ENCODE measurements at regions not wholly inside any gene's neighbourhood (a gene's known extent, or its start where the extent isn't known, plus 50 kb on each side); places are given as distances from the start of the nearest gene placed in this dataset.

DNA sequence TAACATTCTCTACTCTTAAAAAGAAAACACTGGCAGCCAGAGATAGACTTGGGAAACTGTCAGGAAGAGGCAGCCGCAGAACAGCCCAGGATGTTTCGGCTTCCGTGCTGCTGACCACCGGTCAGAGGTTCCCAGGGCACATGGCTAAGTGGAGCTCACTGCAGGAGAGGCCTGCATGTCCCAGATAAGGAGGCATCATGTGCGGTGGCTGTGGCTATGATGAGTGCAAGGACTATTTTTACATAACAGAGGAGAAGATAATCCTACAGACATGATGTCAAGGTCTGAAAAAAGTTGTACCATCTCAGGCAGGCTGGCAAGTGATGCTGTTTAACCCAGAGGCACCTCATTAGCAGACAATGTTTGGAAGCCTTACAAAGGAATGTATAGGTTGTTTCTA lies 252.3 kb downstream of the CYRIA start:
- TF ChIP-seq CTCF (IDR thresholded peaks at IDR 0.05; ENCODE audit: low read depth, low read length): no peak
- H3K4me3 ChIP-seq (ENCODE audit: low read depth, low read length): no peak overlapping the region
- H3K27me3 ChIP-seq (ENCODE audit: insufficient read depth, low read depth, severe bottlenecking): no peaks in the 10 kb centered on the region
- peaks cover 4% of the 10 kb centered on the region for H3K9me3 ChIP-seq (ENCODE audit: severe bottlenecking)
- H3K27ac ChIP-seq: no peak overlapping the region
- no peaks in the 10 kb centered on the region for H3K36me3 ChIP-seq
- no peak for DNase-seq

DNA sequence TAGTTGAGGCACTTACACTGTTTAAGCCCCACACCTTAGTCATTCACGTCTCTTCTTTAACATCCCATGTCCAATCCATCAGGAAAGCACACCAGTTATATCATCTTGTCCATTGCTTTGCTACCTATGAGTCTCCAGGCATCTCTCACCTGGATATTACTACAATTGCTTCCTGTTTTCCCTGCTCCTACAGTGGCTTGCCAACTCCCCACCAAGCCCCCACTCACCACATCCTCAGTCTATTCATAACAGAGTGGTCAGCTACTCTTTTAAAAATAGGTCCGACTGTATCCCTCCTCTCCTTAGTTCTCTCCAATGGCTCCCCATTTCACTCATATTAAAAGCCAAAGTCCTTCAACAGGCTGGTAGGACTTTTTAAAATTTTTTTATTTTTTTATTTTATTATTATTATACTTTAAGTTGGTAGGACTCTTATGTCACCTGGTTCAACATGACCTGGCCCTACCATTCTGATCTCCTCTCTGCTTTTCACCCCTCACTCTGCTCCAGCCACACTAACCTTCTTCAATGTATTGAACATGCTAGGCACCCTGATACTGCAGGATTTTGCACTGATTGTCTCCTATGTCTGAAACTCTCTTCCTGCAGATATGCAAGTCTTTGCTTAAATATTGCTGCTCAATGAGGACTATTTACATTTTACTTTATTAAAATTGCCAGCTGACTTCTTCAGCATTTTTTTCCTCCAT lies 253.2 kb downstream of the CYRIA start:
- no peak for TF ChIP-seq CTCF (IDR thresholded peaks at IDR 0.05; ENCODE audit: low read depth, low read length)
- H3K4me3 ChIP-seq (ENCODE audit: low read depth, low read length): no peak overlapping the region
- peaks cover 4% of the 10 kb centered on the region for H3K9me3 ChIP-seq (ENCODE audit: severe bottlenecking)
- no peak overlapping the region for H3K27ac ChIP-seq
- no peak for DNase-seq
- no peaks in the 10 kb centered on the region for H3K36me3 ChIP-seq
- H3K27me3 ChIP-seq (ENCODE audit: insufficient read depth, low read depth, severe bottlenecking): no peaks in the 10 kb centered on the region

DNA sequence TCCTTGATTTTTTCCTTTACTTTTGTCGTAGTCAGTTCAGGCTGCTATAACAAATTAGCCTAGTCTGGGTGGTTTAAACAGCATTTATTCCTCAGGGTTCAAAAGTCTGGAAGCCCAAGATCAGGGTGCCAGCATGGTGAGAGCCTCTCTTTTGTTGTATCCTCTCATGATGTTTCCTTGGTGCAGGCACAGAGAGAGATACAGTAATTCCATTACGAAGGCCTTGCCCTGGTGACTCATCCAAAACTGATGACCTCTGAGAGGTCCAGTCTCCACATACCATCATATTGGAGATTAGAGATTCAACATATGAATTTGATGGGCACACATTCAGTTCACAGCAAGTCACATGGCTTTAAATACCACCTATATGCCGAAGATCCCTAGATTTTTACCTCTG lies 253.8 kb downstream of the CYRIA start:
- DNase-seq: no peak
- no peaks in the 10 kb centered on the region for H3K36me3 ChIP-seq
- TF ChIP-seq CTCF (IDR thresholded peaks at IDR 0.05; ENCODE audit: low read depth, low read length): no peak
- no peaks in the 10 kb centered on the region for H3K27me3 ChIP-seq (ENCODE audit: insufficient read depth, low read depth, severe bottlenecking)
- no peak overlapping the region for H3K27ac ChIP-seq
- peaks cover 4% of the 10 kb centered on the region for H3K9me3 ChIP-seq (ENCODE audit: severe bottlenecking)
- no peak overlapping the region for H3K4me3 ChIP-seq (ENCODE audit: low read depth, low read length)

GRCh38 chr2:16409849-16410248 lies 255.8 kb downstream of the CYRIA start:
- no peak for TF ChIP-seq CTCF (IDR thresholded peaks at IDR 0.05; ENCODE audit: low read depth, low read length)
- no peaks in the 10 kb centered on the region for H3K9me3 ChIP-seq (ENCODE audit: severe bottlenecking)
- H3K4me3 ChIP-seq (ENCODE audit: low read depth, low read length): no peak overlapping the region
- H3K36me3 ChIP-seq: no peaks in the 10 kb centered on the region
- no peaks in the 10 kb centered on the region for H3K27me3 ChIP-seq (ENCODE audit: insufficient read depth, low read depth, severe bottlenecking)
- DNase-seq: no peak
- H3K27ac ChIP-seq: no peak overlapping the region

GRCh38 chr2:16409006-16409390 lies 256.6 kb downstream of the CYRIA start:
- no peaks in the 10 kb centered on the region for H3K36me3 ChIP-seq
- H3K9me3 ChIP-seq (ENCODE audit: severe bottlenecking): no peaks in the 10 kb centered on the region
- TF ChIP-seq CTCF (IDR thresholded peaks at IDR 0.05; ENCODE audit: low read depth, low read length): no peak
- no peak overlapping the region for H3K4me3 ChIP-seq (ENCODE audit: low read depth, low read length)
- H3K27me3 ChIP-seq (ENCODE audit: insufficient read depth, low read depth, severe bottlenecking): no peaks in the 10 kb centered on the region
- no peak for DNase-seq
- H3K27ac ChIP-seq: no peak overlapping the region

Measured in WERI-Rb-1 (cell line).